ENCODE measurements at regions not wholly inside any gene's neighbourhood (a gene's known extent, or its start where the extent isn't known, plus 50 kb on each side); places are given as distances from the start of the nearest gene placed in this dataset.

DNA sequence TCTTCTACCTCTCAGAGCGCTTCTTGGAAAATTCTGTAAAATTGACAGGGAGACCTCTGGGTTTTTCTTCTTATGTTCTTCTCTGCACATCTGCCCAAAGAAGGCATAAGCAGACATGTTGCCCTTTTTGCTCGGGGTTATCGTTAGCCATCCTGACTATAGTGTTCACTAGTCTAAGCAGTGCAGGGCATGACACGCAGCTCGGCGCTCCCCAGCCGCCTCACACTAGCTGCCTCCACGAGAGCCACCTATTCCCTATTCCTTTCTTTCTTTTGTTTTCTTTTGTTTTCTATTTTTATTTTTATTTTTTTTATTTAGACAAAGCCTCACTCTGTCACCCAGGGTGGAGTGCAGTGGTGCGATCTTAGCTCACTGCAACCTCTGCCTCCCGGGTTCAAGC is 100.2 kb upstream of the OPRM1 start (continued):
- TF ChIP-seq, protein P1, sequence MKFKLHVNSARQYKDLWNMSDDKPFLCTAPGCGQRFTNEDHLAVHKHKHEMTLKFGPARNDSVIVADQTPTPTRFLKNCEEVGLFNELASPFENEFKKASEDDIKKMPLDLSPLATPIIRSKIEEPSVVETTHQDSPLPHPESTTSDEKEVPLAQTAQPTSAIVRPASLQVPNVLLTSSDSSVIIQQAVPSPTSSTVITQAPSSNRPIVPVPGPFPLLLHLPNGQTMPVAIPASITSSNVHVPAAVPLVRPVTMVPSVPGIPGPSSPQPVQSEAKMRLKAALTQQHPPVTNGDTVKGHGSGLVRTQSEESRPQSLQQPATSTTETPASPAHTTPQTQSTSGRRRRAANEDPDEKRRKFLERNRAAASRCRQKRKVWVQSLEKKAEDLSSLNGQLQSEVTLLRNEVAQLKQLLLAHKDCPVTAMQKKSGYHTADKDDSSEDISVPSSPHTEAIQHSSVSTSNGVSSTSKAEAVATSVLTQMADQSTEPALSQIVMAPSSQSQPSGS (IDR thresholded peaks at IDR 0.05; ENCODE audit: low read length): no peak
- TF ChIP-seq POLR2AphosphoS5 (IDR thresholded peaks at IDR 0.05; ENCODE audit: low read depth, low read length) (no peak), GABPA (IDR thresholded peaks at IDR 0.05; ENCODE audit: borderline replicate concordance, insufficient read depth, low read length) (no peak), CREB1 (IDR thresholded peaks at IDR 0.05) (no peak)
- TF ChIP-seq, protein P2, sequence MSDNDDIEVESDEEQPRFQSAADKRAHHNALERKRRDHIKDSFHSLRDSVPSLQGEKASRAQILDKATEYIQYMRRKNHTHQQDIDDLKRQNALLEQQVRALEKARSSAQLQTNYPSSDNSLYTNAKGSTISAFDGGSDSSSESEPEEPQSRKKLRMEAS (IDR thresholded peaks at IDR 0.05): no peak
